Erythroblast (primary cell): ENCODE measurements at regions not wholly inside any gene's neighbourhood (a gene's known extent, or its start where the extent isn't known, plus 50 kb on each side); places are given as distances from the start of the nearest gene placed in this dataset.

ENCODE experiments used
- GATA1 ChIP-seq: IDR thresholded peaks from 2 replicates; pipeline ENCODE4 v1.6.1; 2011; ENCODE audit warnings: low read depth, mild to moderate bottlenecking, control low read depth, low read length, moderate library complexity
- POLR2A ChIP-seq: IDR thresholded peaks from 2 replicates; pipeline ENCODE4 v1.6.1; 2011; ENCODE audit warnings: mild to moderate bottlenecking, low read length

DNA sequence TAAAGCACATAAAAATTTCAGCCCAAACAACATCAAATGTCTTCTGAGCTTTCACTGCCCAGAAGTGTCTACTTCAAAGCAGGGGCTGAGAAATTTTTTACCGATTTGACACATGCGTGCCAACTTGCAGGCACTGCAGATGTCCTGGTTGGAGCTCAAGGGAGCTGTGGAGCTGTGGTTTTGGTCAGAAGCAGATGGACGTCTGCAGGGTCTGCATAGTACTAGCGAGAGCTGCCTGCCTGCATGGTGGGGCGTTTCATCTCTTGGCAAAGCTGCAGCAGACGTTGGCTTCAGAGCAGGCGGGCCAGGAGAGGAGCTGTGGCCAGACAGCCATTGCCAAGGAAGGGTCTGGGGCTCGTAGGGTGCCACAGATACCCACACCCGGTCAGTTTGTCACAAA, 296.7 kb downstream of the GLRX3 start:
- TF ChIP-seq POLR2A (no peak), GATA1 (no peak)
